ENCODE measurements at regions not wholly inside any gene's neighbourhood (a gene's known extent, or its start where the extent isn't known, plus 50 kb on each side); places are given as distances from the start of the nearest gene placed in this dataset.
"Not testable (repeated sequence)": the region's sequence is repeated elsewhere in the genome, so short reads cannot be mapped to it uniquely, and the experiment has no call there.

DNA sequence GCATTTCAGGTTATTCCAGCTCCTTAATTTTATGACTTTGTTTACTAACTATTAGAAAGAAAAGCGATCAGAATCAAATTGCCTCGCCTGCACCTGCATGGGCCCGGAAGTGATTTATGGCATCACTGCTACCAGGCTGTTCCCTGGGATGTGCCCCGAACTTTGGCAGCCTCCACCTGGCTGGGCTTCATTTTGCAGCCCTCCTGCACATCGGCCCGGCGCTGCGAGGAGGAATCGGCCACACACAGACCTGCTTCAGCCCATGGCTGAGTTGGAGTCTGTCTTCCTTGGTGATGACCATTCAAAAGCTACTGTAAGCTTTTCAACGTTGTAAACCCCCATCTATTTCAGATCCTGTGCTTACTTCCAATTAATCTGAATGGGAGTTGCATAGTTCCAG, 638.0 kb downstream of the RNF144A start:
- no peak for ATAC-seq

GRCh38 chr2:7557376-7557775, 640.2 kb downstream of the RNF144A start:
- no peak for ATAC-seq

DNA sequence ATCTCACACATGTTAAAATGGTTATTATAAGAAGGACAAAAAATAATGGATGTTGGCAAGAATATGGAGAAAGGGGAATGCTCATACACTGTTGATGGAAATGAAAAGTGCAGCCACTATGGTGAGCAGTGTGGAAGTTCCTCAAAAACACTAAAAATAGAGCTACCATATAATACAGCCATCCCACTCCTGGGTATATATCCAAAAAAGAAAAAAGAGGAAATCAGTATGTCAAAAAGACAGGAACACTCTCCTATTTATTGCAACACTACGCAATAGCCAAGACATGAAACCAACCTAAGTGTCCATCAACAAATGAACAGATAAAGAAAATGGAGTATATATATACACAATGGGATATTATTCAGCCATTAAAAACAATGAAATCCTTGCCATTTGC, 642.6 kb downstream of the RNF144A start:
- ATAC-seq = no peak

DNA sequence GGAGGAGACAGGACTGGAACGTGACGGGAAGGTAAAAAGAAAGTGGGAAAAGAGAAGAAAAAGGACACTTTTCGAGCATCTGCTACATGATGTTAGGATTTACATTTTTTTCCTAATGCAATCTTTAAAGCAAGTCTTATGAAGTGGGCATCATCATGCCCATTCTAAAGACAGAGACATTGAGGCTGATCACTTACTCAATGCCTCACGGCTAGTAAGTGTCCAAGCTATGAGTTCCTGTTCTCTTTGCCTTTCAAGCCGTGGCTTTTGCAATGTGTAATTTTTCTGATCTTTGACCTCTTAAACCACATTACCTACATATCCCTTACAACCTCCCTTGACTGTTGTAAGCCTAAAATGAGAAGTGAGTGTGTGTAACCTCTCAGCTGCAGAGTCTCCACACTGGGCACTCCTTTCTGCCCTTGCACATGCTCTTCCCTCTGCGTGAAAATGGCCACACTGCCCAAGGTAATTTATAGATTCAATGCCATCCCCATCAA, 649.2 kb downstream of the RNF144A start:
- ATAC-seq = no peak

- ATAC-seq = not testable (repeated sequence)
These were observed 649.9 kb downstream of the RNF144A start for GRCh38 chr2:7567116-7567515.

GRCh38 chr2:7567646-7568045, 650.4 kb downstream of the RNF144A start:
- peak in 1 of 2 donors; percentile 20 for ATAC-seq

DNA sequence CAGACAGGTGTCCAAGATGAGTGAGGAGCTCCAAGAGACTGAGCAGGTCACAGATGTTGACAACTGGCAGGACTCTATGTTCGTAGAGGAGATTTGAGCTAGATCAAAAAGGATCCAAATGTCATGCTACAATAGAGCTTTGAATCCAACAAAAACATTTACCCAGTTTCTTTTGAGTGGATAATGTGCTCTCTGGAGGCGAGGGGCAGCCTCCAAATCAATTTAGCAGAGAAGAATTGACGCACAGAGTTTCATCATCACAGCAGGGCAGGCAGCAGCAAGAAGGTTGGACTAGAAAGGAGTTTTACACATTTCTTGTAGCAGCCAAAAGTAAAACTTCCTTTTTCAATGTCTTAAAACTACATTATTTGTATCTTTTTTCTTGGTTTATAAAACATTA, 653.0 kb downstream of the RNF144A start:
- no peak for ATAC-seq

DNA sequence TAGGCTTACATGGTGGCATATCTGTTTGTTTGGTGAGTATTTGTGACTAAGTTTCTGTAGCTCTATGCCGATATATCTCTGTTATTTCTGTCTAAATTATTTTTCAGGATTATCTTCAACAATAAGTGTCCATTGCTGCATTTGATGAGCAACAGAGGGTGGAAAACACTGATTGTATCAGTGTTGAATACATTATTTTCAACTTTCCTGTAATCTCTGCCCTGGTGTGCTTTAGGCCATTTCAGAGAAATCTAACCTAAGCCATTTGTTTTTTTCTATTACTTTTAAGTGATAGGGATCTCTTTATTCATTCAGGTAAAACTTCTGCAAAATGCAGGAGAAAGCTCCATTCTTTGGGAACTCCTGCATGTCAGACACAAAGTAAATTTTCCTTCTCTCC, 654.5 kb downstream of the RNF144A start:
- ATAC-seq = no peak

DNA sequence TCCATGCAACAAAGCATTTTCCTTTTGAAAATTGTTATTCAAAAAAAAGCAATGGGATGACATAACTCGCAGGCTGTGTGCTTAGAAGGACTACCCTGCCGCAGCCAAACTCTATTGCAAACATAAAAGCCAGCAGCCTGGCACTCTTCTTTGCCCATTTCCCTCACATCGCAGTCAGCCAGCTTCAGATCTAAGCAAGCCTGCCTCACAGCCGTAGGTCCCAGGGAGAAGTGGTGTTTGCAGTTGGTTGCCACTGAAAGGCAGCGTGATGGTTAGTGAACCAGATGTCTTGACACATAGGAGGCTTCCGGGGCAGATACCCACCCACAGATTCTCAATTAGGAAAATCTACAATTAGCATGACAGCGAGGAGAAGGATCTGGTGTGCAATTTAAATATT, 655.2 kb downstream of the RNF144A start:
- ATAC-seq = no peak

DNA sequence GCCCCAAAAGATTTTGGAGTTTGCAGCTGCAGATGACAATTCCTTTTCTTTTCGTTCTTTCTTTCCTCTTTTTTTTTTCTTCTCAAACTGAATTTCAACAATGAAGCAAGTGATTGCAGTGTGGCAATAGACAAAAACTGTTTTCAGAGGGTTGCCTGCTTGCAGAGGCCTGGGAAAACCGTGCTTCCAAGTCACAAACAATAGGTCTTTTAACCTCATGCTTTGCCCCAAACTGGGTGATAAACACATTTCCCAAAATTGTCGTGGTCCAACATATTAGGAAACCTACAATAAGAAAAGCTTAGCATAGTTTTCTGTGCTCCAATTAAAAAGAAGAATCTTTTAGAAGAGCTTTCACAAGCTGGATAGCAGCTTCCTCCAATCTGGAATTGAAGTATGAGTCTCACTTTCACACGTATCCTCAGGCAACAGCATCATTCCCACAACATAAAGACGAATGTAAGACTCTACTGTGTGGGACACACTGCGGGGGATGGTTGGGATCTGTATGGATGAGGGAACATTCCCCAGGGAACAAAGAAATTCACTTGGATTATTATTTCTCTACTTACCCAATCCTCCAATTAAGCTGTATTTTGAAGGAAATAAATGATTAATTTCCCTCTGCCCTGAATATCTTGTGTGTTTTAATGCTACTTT, 656.1 kb downstream of the RNF144A start:
- ATAC-seq = no peak

DNA sequence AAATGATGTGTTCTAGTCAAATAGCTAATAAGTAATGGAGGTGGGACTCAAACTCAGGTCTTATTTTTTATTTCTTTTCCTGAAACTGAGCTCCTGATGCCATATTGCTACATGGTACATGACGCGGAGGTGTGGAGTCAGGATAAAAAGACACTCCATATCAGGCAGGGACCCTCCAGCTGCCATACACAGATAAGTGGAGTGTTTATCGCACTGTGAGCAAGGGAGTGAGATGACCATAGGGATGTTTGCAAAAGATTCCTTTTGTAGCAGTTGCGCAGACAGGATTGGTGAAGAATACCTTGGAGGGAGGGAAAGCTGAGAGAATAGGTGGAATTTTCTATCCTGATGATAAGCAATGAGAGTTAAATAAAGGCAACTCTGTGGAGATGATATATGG, 657.2 kb downstream of the RNF144A start:
- no peak for ATAC-seq

DNA sequence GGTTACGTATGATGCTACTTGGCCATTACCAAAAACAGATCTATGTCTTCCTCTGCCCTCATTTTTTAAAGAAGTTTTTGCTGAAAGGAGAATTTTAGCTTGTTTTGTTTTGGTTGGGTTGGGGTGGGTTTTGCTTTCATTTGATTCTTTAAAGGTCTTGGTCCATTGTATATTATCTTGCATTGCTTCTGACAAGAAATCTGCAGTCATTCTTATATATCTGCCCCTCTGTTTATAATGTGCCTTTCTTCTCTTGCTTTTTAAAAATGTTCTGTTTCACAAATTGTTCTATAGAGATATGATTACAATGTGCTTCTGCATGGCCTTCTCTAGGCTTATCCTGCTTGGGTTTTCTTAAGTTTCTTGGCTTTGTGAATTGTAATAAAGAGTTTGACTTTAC, 660.6 kb downstream of the RNF144A start:
- ATAC-seq = no peak

DNA sequence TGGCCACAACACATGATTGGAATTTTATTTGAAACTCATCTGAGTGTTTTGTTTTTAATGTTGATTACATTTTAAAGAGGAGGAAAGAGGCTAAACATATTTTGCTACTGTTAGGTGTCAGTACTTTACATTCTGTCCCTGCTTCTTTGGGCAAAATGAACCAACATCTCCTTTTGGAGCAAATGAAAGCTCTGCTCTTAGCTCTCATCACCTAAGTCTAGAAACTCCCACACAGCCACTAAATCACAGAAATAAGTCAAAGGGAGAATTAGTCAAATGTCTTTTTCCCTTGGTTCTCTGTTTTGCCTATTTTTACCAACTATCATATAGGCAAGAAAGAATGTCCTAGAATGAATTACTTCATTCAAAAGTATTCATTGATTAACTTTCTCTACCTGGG, 666.8 kb downstream of the RNF144A start:
- no peak for ATAC-seq

GRCh38 chr2:7586898-7587297, 669.7 kb downstream of the RNF144A start:
- no peak for ATAC-seq

- ATAC-seq = peak in 1 of 2 donors; percentile 55
These were observed 671.1 kb downstream of the RNF144A start for GRCh38 chr2:7588295-7588694.

DNA sequence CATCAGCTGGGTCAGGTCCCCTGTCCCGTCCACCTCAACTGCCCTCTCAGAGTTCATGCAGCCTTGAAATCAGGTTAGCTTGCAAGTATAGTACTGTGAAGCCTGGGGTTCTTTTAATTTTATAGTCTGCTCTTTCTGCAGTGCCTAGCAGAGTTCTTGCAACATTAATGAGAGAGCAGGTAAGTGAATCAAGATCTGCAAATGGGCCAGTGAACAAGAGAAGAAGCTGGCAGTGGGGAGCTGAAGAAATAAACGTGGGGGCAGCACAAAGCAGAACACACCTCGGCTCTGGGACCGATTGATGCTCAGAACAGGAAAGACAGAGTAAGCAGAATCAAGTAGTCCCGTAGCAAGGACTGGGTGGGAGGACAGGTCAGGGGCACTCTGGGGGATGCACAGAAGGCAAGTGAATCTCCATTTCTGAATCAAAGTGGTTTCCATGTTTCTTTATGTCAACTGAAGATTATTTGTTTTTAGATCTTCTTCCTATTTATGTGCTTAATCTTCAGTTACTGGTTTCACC, 675.5 kb downstream of the RNF144A start:
- no peak for ATAC-seq

DNA sequence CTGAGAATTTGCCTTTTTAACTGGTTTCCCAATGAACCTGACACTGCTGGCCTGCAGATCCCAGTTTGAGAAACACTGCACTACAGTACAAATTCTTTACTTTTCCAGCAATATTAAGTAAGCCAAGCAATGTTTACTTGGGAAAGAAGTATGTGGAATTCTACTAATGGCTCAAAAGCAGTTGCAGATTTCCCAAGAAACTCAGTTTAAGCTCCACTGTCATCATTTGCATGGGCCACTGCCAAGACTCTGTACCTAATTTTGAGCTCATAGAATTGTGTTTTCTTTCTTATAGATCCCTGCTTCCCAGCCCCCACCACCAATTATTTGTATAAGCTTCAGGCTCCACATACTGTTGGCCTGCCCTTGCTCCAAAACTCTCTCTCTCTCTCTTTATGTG, 676.1 kb downstream of the RNF144A start:
- no peak for ATAC-seq

- no peak for ATAC-seq
These were observed 677.0 kb downstream of the RNF144A start for GRCh38 chr2:7594211-7594610.

- no peak for ATAC-seq
These were observed 678.0 kb downstream of the RNF144A start for GRCh38 chr2:7595206-7595605.

- ATAC-seq = no peak
These were observed 681.2 kb downstream of the RNF144A start for GRCh38 chr2:7598402-7598801.

- ATAC-seq = no peak
These were observed 682.4 kb downstream of the RNF144A start for GRCh38 chr2:7599462-7600258.

DNA sequence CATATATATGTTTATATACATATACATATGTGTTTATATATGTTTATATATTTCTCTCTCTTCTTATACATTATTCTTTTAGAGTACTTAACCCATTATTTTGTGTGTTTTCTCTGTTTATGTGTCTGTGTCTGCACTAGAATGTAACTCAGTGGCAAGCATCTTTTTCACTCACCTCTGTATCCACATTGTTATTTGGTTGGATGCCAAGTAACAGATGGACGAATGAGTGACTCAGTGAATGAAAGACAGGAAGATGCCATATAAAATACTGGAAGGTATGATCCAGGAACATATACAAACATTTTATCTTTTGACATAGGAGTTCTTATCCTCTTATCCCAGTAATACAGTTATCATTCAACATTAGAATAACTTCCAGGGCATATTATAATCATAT, 684.8 kb downstream of the RNF144A start:
- ATAC-seq = no peak

GRCh38 chr2:7604456-7604855, 687.2 kb downstream of the RNF144A start:
- no peak for ATAC-seq
